Neural cell (in vitro differentiated cells): ENCODE measurements at regions not wholly inside any gene's neighbourhood (a gene's known extent, or its start where the extent isn't known, plus 50 kb on each side); places are given as distances from the start of the nearest gene placed in this dataset.

Source experiments
- H2AFZ ChIP-seq: fragments of 200-600, 300-800 bp; sonication (generic), shearing (Covaris generic); 2 replicates; pipeline ENCODE4 v1.6.0; 2014; ENCODE audit warnings: low read depth, mild to moderate bottlenecking, antibody characterized with exemption, low read length, moderate library complexity
- H3F3A ChIP-seq: fragments of 200-600 bp; shearing (Covaris generic); 2 replicates; pipeline ENCODE4 v1.6.1; 2016; ENCODE audit warnings: mild to moderate bottlenecking, moderate library complexity, mixed read lengths, antibody characterized with exemption, low read length; ENCODE audit not compliant: insufficient read depth, poor library complexity, severe bottlenecking
- H3K27ac ChIP-seq: fragments of 200-600, 300-800 bp; sonication (generic), shearing (Covaris generic); 2 replicates; pipeline ENCODE4 v1.5.1; 2014; ENCODE audit warnings: mild to moderate bottlenecking, low read length, moderate library complexity
- H3K27me3 ChIP-seq: fragments of 300-800, 200-600 bp; sonication (generic), shearing (Covaris generic); 2 replicates; pipeline ENCODE4 v1.6.0; 2014; ENCODE audit warnings: mild to moderate bottlenecking, low read depth, low read length, moderate library complexity; ENCODE audit not compliant: insufficient read depth
- H3K36me3 ChIP-seq: fragments of 300-800, 200-600 bp; sonication (generic), shearing (Covaris generic); 2 replicates; pipeline ENCODE4 v1.5.1; 2014; ENCODE audit warnings: mild to moderate bottlenecking, antibody characterized with exemption, low read length, moderate library complexity; ENCODE audit not compliant: insufficient read depth
- H3K4me2 ChIP-seq: fragments of 300-800, 200-600 bp; sonication (generic), shearing (Covaris generic); 2 replicates; pipeline ENCODE4 v1.6.0; 2014; ENCODE audit warnings: mild to moderate bottlenecking, low read length
- H3K4me3 ChIP-seq: fragments of 300-800, 200-600 bp; sonication (generic), shearing (Covaris generic); 2 replicates; pipeline ENCODE4 v1.5.1; 2014; ENCODE audit warnings: mild to moderate bottlenecking, low read length, moderate library complexity
- H3K79me2 ChIP-seq: fragments of 200-600 bp; shearing (Covaris generic); replicated peaks from 2 replicates; pipeline ENCODE4 v1.6.0; 2014; ENCODE audit warnings: mild to moderate bottlenecking, low read length, moderate library complexity; ENCODE audit not compliant: insufficient read depth
- H3K9ac ChIP-seq: fragments of 300-800, 200-600 bp; sonication (generic), shearing (Covaris generic); 2 replicates; pipeline ENCODE4 v1.6.1; 2016; ENCODE audit warnings: mild to moderate bottlenecking, low read length, mixed read lengths
- H3K9me2 ChIP-seq: fragments of 200-600 bp; shearing (Covaris generic); 2 replicates; pipeline ENCODE4 v1.6.1; 2016; ENCODE audit warnings: mild to moderate bottlenecking, low read length, mixed read lengths; ENCODE audit not compliant: insufficient read depth
- H3K9me3 ChIP-seq: fragments of 200-600, 300-800 bp; sonication (generic), shearing (Covaris generic); 2 replicates; pipeline ENCODE4 v1.6.1; 2016; ENCODE audit warnings: mild to moderate bottlenecking, mixed run types, low read length, moderate library complexity, mixed read lengths
- H4K20me1 ChIP-seq: fragments of 200-600 bp; shearing (Covaris generic); 2 replicates; pipeline ENCODE4 v1.6.1; 2016; ENCODE audit warnings: mild to moderate bottlenecking, mixed run types; ENCODE audit not compliant: insufficient read depth
- CTCF ChIP-seq: fragments of 450-650 bp; IDR thresholded peaks from 2 replicates; pipeline ENCODE4 v1.5.1; 2014; ENCODE audit warnings: antibody characterized with exemption, mild to moderate bottlenecking, moderate library complexity; ENCODE audit not compliant: poor library complexity, severe bottlenecking
- EP300 ChIP-seq: fragments of 450-650 bp; conservative IDR thresholded peaks from 2 replicates; pipeline ENCODE4 v1.6.1; 2014; ENCODE audit warnings: antibody characterized with exemption, mild to moderate bottlenecking, moderate library complexity; ENCODE audit not compliant: poor library complexity, severe bottlenecking
- EZH2 ChIP-seq: fragments of 200-600, 300-800 bp; shearing (Covaris generic), sonication (generic); IDR thresholded peaks from 2 replicates; pipeline ENCODE4 v1.6.1; 2014; ENCODE audit warnings: antibody characterized with exemption, low read length, borderline replicate concordance, mild to moderate bottlenecking; ENCODE audit not compliant: insufficient read depth, poor library complexity, severe bottlenecking
- MXI1 ChIP-seq: fragments of 450-650 bp; conservative IDR thresholded peaks from 2 replicates; pipeline ENCODE4 v1.6.1; 2014; ENCODE audit warnings: antibody characterized with exemption, mild to moderate bottlenecking; ENCODE audit not compliant: poor library complexity, severe bottlenecking
- POLR2AphosphoS5 ChIP-seq: IDR thresholded peaks from 2 replicates; pipeline ENCODE4 v1.6.1; 2012
- RAD21 ChIP-seq: fragments of 450-650 bp; conservative IDR thresholded peaks from 2 replicates; pipeline ENCODE4 v1.6.1; 2014; ENCODE audit warnings: antibody characterized with exemption, mild to moderate bottlenecking, moderate library complexity
- REST ChIP-seq: IDR thresholded peaks from 2 replicates; pipeline ENCODE4 v1.6.1; 2012; ENCODE audit warnings: borderline replicate concordance
- SMC3 ChIP-seq: fragments of 450-650 bp; conservative IDR thresholded peaks from 2 replicates; pipeline ENCODE4 v1.6.1; 2014; ENCODE audit warnings: antibody characterized with exemption, mild to moderate bottlenecking, moderate library complexity; ENCODE audit not compliant: poor library complexity
- TAF1 ChIP-seq: IDR thresholded peaks from 2 replicates; pipeline ENCODE4 v1.6.1; 2012; ENCODE audit warnings: low read depth

- H2AFZ ChIP-seq, result no peak overlapping the region
- TF ChIP-seq POLR2AphosphoS5, result no peak
- TF ChIP-seq EZH2, result no peak
- TF ChIP-seq MXI1, result no peak
- TF ChIP-seq EP300, result no peak
- no peak for TF ChIP-seq TAF1
- no peak for TF ChIP-seq RAD21
- no peak for TF ChIP-seq SMC3
- no peak for TF ChIP-seq REST
- TF ChIP-seq CTCF, result no peak
- no peaks in the 10 kb centered on the region for H3K36me3 ChIP-seq
- no peak overlapping the region for H3K4me2 ChIP-seq
- no peaks in the 10 kb centered on the region for H3K9me2 ChIP-seq
- no peaks in the 10 kb centered on the region for H3F3A ChIP-seq
- H3K4me3 ChIP-seq, result no peak overlapping the region
- no peak overlapping the region for H3K27ac ChIP-seq
- no peaks in the 10 kb centered on the region for H3K27me3 ChIP-seq
- H4K20me1 ChIP-seq, result no peaks in the 10 kb centered on the region
- no peaks in the 10 kb centered on the region for H3K79me2 ChIP-seq
- no peak overlapping the region for H3K9ac ChIP-seq
- no peaks in the 10 kb centered on the region for H3K9me3 ChIP-seq
These were observed 205.0 kb upstream of the DMRTA1 start for GRCh38 chr9:22241611-22242010.

- H2AFZ ChIP-seq, result no peak overlapping the region
- no peak overlapping the region for H3K4me2 ChIP-seq
- H3K27me3 ChIP-seq, result no peaks in the 10 kb centered on the region
- H3K9me3 ChIP-seq, result no peaks in the 10 kb centered on the region
- no peaks in the 10 kb centered on the region for H3K36me3 ChIP-seq
- H3K9ac ChIP-seq, result no peak overlapping the region
- H3K27ac ChIP-seq, result no peak overlapping the region
- H3K4me3 ChIP-seq, result no peak overlapping the region
- H3F3A ChIP-seq, result no peaks in the 10 kb centered on the region
- no peaks in the 10 kb centered on the region for H4K20me1 ChIP-seq
- no peaks in the 10 kb centered on the region for H3K9me2 ChIP-seq
- no peaks in the 10 kb centered on the region for H3K79me2 ChIP-seq
- TF ChIP-seq SMC3, result peak; percentile 65
- TF ChIP-seq REST, result no peak
- TF ChIP-seq POLR2AphosphoS5, result no peak
- peak; percentile 66 for TF ChIP-seq CTCF
- peak; percentile 64 for TF ChIP-seq RAD21
- TF ChIP-seq EP300, result no peak
These were observed 202.2 kb upstream of the DMRTA1 start for GRCh38 chr9:22244139-22245011.
